Endothelial cell of umbilical vein (primary cell): ENCODE measurements at regions not wholly inside any gene's neighbourhood (a gene's known extent, or its start where the extent isn't known, plus 50 kb on each side); places are given as distances from the start of the nearest gene placed in this dataset.

ENCODE experiments used
- BruUV-seq: library from RNA; stranded (reverse); fragments of 400-500 nt; replicated peaks from 2 replicates; lab custom pipeline; 2021; lab: Mats Ljungman, UMichigan
- CTCF ChIA-PET: fragments of 300-600, 350-600 bp; sonication (Branson Sonifier 250); formaldehyde crosslinking; loops from one replicate; lab custom pipeline; 2021; ENCODE audit warnings: antibody characterized with exemption, inconsistent platforms; lab: Charles Lee
- POLR2A ChIA-PET: fragments of 300-600, 350-600 bp; sonication (Branson Sonifier 250); formaldehyde crosslinking; loops from one replicate; lab custom pipeline; 2021; ENCODE audit warnings: antibody characterized with exemption, inconsistent platforms; lab: Charles Lee
- DNase-seq: peaks from one replicate; pipeline ENCODE4 v3.0.0-alpha.2; 2011; ENCODE audit warnings: low read depth, low spot score
- FAIRE-seq: peaks from 2 replicates; lab custom pipeline; 2011; peaks lifted over from hg19 to GRCh38; lab: Jason Lieb, UNC
- H2AFZ ChIP-seq: 2 replicates; pipeline ENCODE4 v1.6.0; 2012; ENCODE audit warnings: low read depth, low read length, control low read depth, inconsistent platforms
- H3K27ac ChIP-seq: 2 replicates; pipeline ENCODE4 v1.5.1; 2011; ENCODE audit warnings: low read depth, mild to moderate bottlenecking, control low read depth, low read length, moderate library complexity; ENCODE audit not compliant: insufficient read depth
- H3K27me3 ChIP-seq, 2 experiments: 2 replicates each; pipeline versions ENCODE4 v1.6.0 to v1.6.1; 2011; ENCODE audit warnings: low read length in 2 of 2, mixed read lengths in 1 of 2; ENCODE audit not compliant: control insufficient read depth in 2 of 2, insufficient read depth in 2 of 2
- H3K36me3 ChIP-seq, 2 experiments: 2 replicates in 1 of 2; 3 replicates in 1 of 2; pipeline ENCODE4 v1.5.1; 2011; ENCODE audit warnings: low read length in 2 of 2, mild to moderate bottlenecking in 1 of 2, moderate library complexity in 1 of 2; ENCODE audit not compliant: control insufficient read depth in 2 of 2, insufficient read depth in 2 of 2; ENCODE audit errors: extremely low read depth in 1 of 2
- H3K4me1 ChIP-seq: 3 replicates; pipeline ENCODE4 v1.5.1; 2011; ENCODE audit warnings: mild to moderate bottlenecking, low read length; ENCODE audit not compliant: control insufficient read depth, insufficient read depth; ENCODE audit errors: extremely low read depth
- H3K4me2 ChIP-seq: 2 replicates; pipeline ENCODE4 v1.6.1; 2011; ENCODE audit warnings: low read length, control low read depth, mixed read lengths; ENCODE audit not compliant: insufficient read depth
- H3K4me3 ChIP-seq, 3 experiments: fragments of 200-600 bp in 1 of 3; sonication (generic), shearing (Covaris generic) in 1 of 3; replicated peaks in 1 of 3; 2 replicates each; pipeline ENCODE4 v1.5.1; 2011 to 2016; ENCODE audit warnings: control low read depth in 3 of 3, low read length in 3 of 3, mild to moderate bottlenecking in 2 of 3, inconsistent platforms in 1 of 3, low read depth in 1 of 3, moderate library complexity in 1 of 3; ENCODE audit not compliant: insufficient read depth in 1 of 3
- H3K79me2 ChIP-seq: 2 replicates; pipeline ENCODE4 v1.6.0; 2012; ENCODE audit warnings: low read length, inconsistent platforms; ENCODE audit not compliant: control insufficient read depth, insufficient read depth
- H3K9ac ChIP-seq: replicated peaks from 2 replicates; pipeline ENCODE3; 2011; ENCODE audit warnings: low read length, control low read depth; ENCODE audit not compliant: insufficient read depth; ENCODE audit errors: extremely low read depth
- H3K9me1 ChIP-seq: replicated peaks from 3 replicates; pipeline ENCODE4 v1.6.0; 2011; ENCODE audit warnings: mild to moderate bottlenecking, low read length; ENCODE audit not compliant: control insufficient read depth, insufficient read depth; ENCODE audit errors: extremely low read depth
- H3K9me3 ChIP-seq: replicated peaks from 2 replicates; pipeline ENCODE4 v1.5.1; 2012; ENCODE audit warnings: low read length, inconsistent platforms; ENCODE audit not compliant: control insufficient read depth, insufficient read depth
- H4K20me1 ChIP-seq: replicated peaks from 2 replicates; pipeline ENCODE3; 2011; ENCODE audit warnings: mild to moderate bottlenecking, low read length; ENCODE audit not compliant: control insufficient read depth, insufficient read depth; ENCODE audit errors: extremely low read depth
- CTCF ChIP-seq, 2 donors: IDR thresholded peaks; 1 replicate in 1 of 2; 2 replicates in 1 of 2; pipeline ENCODE4 v1.5.1; 2011; ENCODE audit warnings: low read length in 2 of 2, mild to moderate bottlenecking in 2 of 2, moderate library complexity in 2 of 2, control low read depth in 1 of 2, inconsistent platforms in 1 of 2, low read depth in 1 of 2; ENCODE audit not compliant: insufficient read depth in 1 of 2; ENCODE audit errors: extremely low read depth in 1 of 2
- EZH2 ChIP-seq: IDR thresholded peaks from 2 replicates; pipeline ENCODE4 v1.6.1; 2012; ENCODE audit warnings: borderline replicate concordance, low read depth, mild to moderate bottlenecking, moderate library complexity, low read length, inconsistent platforms; ENCODE audit not compliant: severe bottlenecking
- GATA2 ChIP-seq: IDR thresholded peaks from 2 replicates; pipeline ENCODE4 v1.7.0; 2011; ENCODE audit warnings: low read depth, mild to moderate bottlenecking, moderate library complexity, mixed read lengths, low read length; ENCODE audit not compliant: insufficient read length, insufficient read depth
- JUN ChIP-seq: IDR thresholded peaks from 2 replicates; pipeline ENCODE4 v1.6.1; 2011; ENCODE audit warnings: borderline replicate concordance, low read depth; ENCODE audit not compliant: insufficient read length, insufficient read depth
- MAX ChIP-seq: IDR thresholded peaks from 2 replicates; pipeline ENCODE4 v1.6.1; 2011; ENCODE audit not compliant: insufficient read depth, insufficient read length
- MYC ChIP-seq: IDR thresholded peaks from one replicate; pipeline ENCODE4 v1.6.1; 2011; ENCODE audit warnings: mild to moderate bottlenecking, low read depth, low read length
- POLR2AphosphoS5 ChIP-seq: IDR thresholded peaks from 2 replicates; pipeline ENCODE4 v1.6.1; 2012; ENCODE audit warnings: low read depth, mild to moderate bottlenecking, control low read depth, low read length, moderate library complexity; ENCODE audit not compliant: insufficient read depth
- dilution Hi-C: fragments of 300-500 bp; cut with MboI; formaldehyde crosslinking; loops from one replicate; pipeline ENCODE4 v1.15.0; 2019; ENCODE audit warnings: low sequenced_read_pairs; ENCODE audit not compliant: extremely low pct_ligation_motif_present
- intact Hi-C: fragments of 100-400 bp; cut with micrococcal nuclease; formaldehyde crosslinking; loops from one replicate; pipeline ENCODE4 v1.10.0; 2022

- BruUV-seq = no TSS peak
- H3K27me3 ChIP-seq = no peaks in the 10 kb centered on the region
- ChIA-PET POLR2A (no interaction called here), CTCF (interaction anchor here (1.7 kb wide), 1 partner anchor 9 kb away, joined by 4 read pairs; no protein-coding TSS in a partner anchor)
- dilution Hi-C loops (no loop called here), intact Hi-C loops (no loop called here)
- DNase-seq (no peak), FAIRE-seq (no peak)
- no peaks in the 10 kb centered on the region for H3K79me2 ChIP-seq
- no peaks in the 10 kb centered on the region for H3K36me3 ChIP-seq
- no peaks in the 10 kb centered on the region for H3K9me1 ChIP-seq
- no peak overlapping the region for H3K9ac ChIP-seq
- H3K27ac ChIP-seq = no peak overlapping the region
- no peak overlapping the region for H2AFZ ChIP-seq
- H3K4me3 ChIP-seq = no peak overlapping the region
- peaks cover 3% of the 10 kb centered on the region for H3K4me1 ChIP-seq
- no peaks in the 10 kb centered on the region for H4K20me1 ChIP-seq
- no peaks in the 10 kb centered on the region for H3K9me3 ChIP-seq
- no peak overlapping the region for H3K4me2 ChIP-seq
- TF ChIP-seq MYC (no peak), CTCF (IDR thresholded peaks at IDR 0.05; ENCODE audit: extremely low read depth in 1 of 2, insufficient read depth in 1 of 2, low read depth in 1 of 2, low read length in 2 of 2) (no peak), JUN (no peak), MAX (no peak), POLR2AphosphoS5 (no peak), EZH2 (no peak), GATA2 (no peak)
Observed at GRCh38 chr2:82853299-82853698, 1605.8 kb downstream of the SUCLG1 start.
